ENCODE measurements at regions not wholly inside any gene's neighbourhood (a gene's known extent, or its start where the extent isn't known, plus 50 kb on each side); places are given as distances from the start of the nearest gene placed in this dataset.
A peak's percentile ranks its signal among the peaks of the same experiment; 100 is the strongest.

- DNase-seq (ENCODE audit: low read depth): no peak
Measured at GRCh38 chr6:53413326-53413725, 64.6 kb upstream of the ELOVL5 start.

GRCh38 chr6:53412751-53413150 is 64.0 kb upstream of the ELOVL5 start:
- DNase-seq (ENCODE audit: low read depth): no peak

- DNase-seq (ENCODE audit: low read depth): no peak
Measured at GRCh38 chr6:53412021-53412715, 63.4 kb upstream of the ELOVL5 start.

- DNase-seq (ENCODE audit: low read depth): no peak
Measured at GRCh38 chr6:53411451-53411850, 62.7 kb upstream of the ELOVL5 start.

GRCh38 chr6:53410508-53411258 is 61.9 kb upstream of the ELOVL5 start:
- DNase-seq (ENCODE audit: low read depth): peak; percentile 13

GRCh38 chr6:53408826-53409225 is 60.1 kb upstream of the ELOVL5 start:
- DNase-seq (ENCODE audit: low read depth): no peak

GRCh38 chr6:53399027-53399344 is 50.2 kb upstream of the ELOVL5 start:
- no peak for DNase-seq (ENCODE audit: low read depth)

GRCh38 chr6:53398247-53399026 is 49.7 kb upstream of the ELOVL5 start:
- DNase-seq (ENCODE audit: low read depth): no peak

Measured in activated T-cell treated with anti-CD3 and anti-CD28 coated beads for 24 hours (primary cell).